IMR-90 (cell line): ENCODE measurements at regions not wholly inside any gene's neighbourhood (a gene's known extent, or its start where the extent isn't known, plus 50 kb on each side); places are given as distances from the start of the nearest gene placed in this dataset.

Experiments
- CEBPB ChIP-seq: IDR thresholded peaks from 2 replicates; pipeline ENCODE4 v1.6.1; 2012; ENCODE audit warnings: low read depth, low read length, improper control_type of control experiment
- CHD1 ChIP-seq: IDR thresholded peaks from 2 replicates; pipeline ENCODE4 v1.6.1; 2012; ENCODE audit warnings: low read depth, low read length, improper control_type of control experiment
- CTCF ChIP-seq: conservative IDR thresholded peaks from 2 replicates; pipeline ENCODE4 v1.5.1; 2012; ENCODE audit warnings: mild to moderate bottlenecking, low read depth, low read length, improper control_type of control experiment
- ELK1 ChIP-seq: fragments of 150-350 bp; IDR thresholded peaks from 2 replicates; pipeline ENCODE4 v1.6.1; 2016; ENCODE audit warnings: low read depth, mild to moderate bottlenecking, low read length, moderate library complexity, borderline replicate concordance
- POLR2A ChIP-seq: IDR thresholded peaks from 2 replicates; pipeline ENCODE4 v1.6.1; 2012; ENCODE audit warnings: mild to moderate bottlenecking, low read depth, low read length
- RFX5 ChIP-seq: IDR thresholded peaks from 2 replicates; pipeline ENCODE4 v1.8.0; 2012; ENCODE audit warnings: low read depth, mild to moderate bottlenecking, low read length, moderate library complexity

- TF ChIP-seq CHD1: no peak
- no peak for TF ChIP-seq CEBPB
- TF ChIP-seq CTCF: no peak
- TF ChIP-seq RFX5: no peak
- TF ChIP-seq POLR2A: no peak
- TF ChIP-seq ELK1: no peak
Observed at GRCh38 chr11:15745266-15745665, 611.1 kb downstream of the SOX6 start.
